ENCODE measurements at regions not wholly inside any gene's neighbourhood (a gene's known extent, or its start where the extent isn't known, plus 50 kb on each side); places are given as distances from the start of the nearest gene placed in this dataset.

- TF ChIP-seq CTCF (IDR thresholded peaks at IDR 0.05) = no peak
- no peak overlapping the region for H3K4me3 Mint-ChIP-seq
- H3K27me3 Mint-ChIP-seq (ENCODE audit: low read depth, poor library complexity) = peaks cover 14% of the 10 kb centered on the region
- no peak for DNase-seq
- H3K4me1 Mint-ChIP-seq = peaks cover 49% of the 10 kb centered on the region
- peaks cover 10% of the 10 kb centered on the region for H3K9me3 Mint-ChIP-seq
- no peaks in the 10 kb centered on the region for H3K36me3 Mint-ChIP-seq (ENCODE audit: low read depth)
- H3K27ac Mint-ChIP-seq = no peak overlapping the region
Observed at GRCh38 chr4:78720204-78720603, 55.9 kb upstream of the BMP2K start.

GRCh38 chr4:78720994-78721677 is 55.0 kb upstream of the BMP2K start:
- Mint-ChIP-seq H3K27ac (no peak overlapping the region), H3K4me3 (no peak overlapping the region), H3K9me3 (peaks cover 10% of the 10 kb centered on the region), H3K36me3 (ENCODE audit: low read depth) (no peaks in the 10 kb centered on the region), H3K4me1 (peaks cover 43% of the 10 kb centered on the region), H3K27me3 (ENCODE audit: low read depth, poor library complexity) (peaks cover 14% of the 10 kb centered on the region)
- TF ChIP-seq CTCF (IDR thresholded peaks at IDR 0.05) = no peak
- DNase-seq = no peak

- no peaks in the 10 kb centered on the region for H3K36me3 Mint-ChIP-seq (ENCODE audit: low read depth)
- peaks cover 14% of the 10 kb centered on the region for H3K27me3 Mint-ChIP-seq (ENCODE audit: low read depth, poor library complexity)
- peaks cover 10% of the 10 kb centered on the region for H3K9me3 Mint-ChIP-seq
- H3K27ac Mint-ChIP-seq = no peak overlapping the region
- peaks cover 47% of the 10 kb centered on the region for H3K4me1 Mint-ChIP-seq
- no peak overlapping the region for H3K4me3 Mint-ChIP-seq
- DNase-seq = no peak
- no peak for TF ChIP-seq CTCF (IDR thresholded peaks at IDR 0.05)
Observed at GRCh38 chr4:78721747-78722146, 54.4 kb upstream of the BMP2K start.

- Mint-ChIP-seq H3K4me3 (no peak overlapping the region), H3K4me1 (peaks cover 53% of the 10 kb centered on the region), H3K27ac (peak overlapping the region; percentile 41), H3K27me3 (ENCODE audit: low read depth, poor library complexity) (peaks cover 11% of the 10 kb centered on the region), H3K36me3 (ENCODE audit: low read depth) (no peaks in the 10 kb centered on the region), H3K9me3 (peaks cover 10% of the 10 kb centered on the region)
- no peak for DNase-seq
- TF ChIP-seq CTCF (IDR thresholded peaks at IDR 0.05) = no peak
Observed at GRCh38 chr4:78722320-78722719, 53.8 kb upstream of the BMP2K start.

- Mint-ChIP-seq H3K4me3 (no peak overlapping the region), H3K27me3 (ENCODE audit: low read depth, poor library complexity) (peaks cover 7% of the 10 kb centered on the region), H3K36me3 (ENCODE audit: low read depth) (no peaks in the 10 kb centered on the region), H3K27ac (peak overlapping the region; percentile 57), H3K9me3 (peaks cover 10% of the 10 kb centered on the region), H3K4me1 (peaks cover 58% of the 10 kb centered on the region)
- DNase-seq = no peak
- no peak for TF ChIP-seq CTCF (IDR thresholded peaks at IDR 0.05)
Observed at GRCh38 chr4:78722878-78723277, 53.3 kb upstream of the BMP2K start.
